Right hindlimb (tissue), 1 donor: ENCODE measurements at regions not wholly inside any gene's neighbourhood (a gene's known extent, or its start where the extent isn't known, plus 50 kb on each side); places are given as distances from the start of the nearest gene placed in this dataset.

Experiments used
- DNase-seq: peaks from one replicate; pipeline ENCODE4 v3.0.0-alpha.2; 2018

GRCh38 chr15:96262549-96263489 is 67.7 kb upstream of the NR2F2 start:
- no peak for DNase-seq

GRCh38 chr15:96264351-96264798 is 66.1 kb upstream of the NR2F2 start:
- DNase-seq: no peak

GRCh38 chr15:96264801-96265515 is 65.5 kb upstream of the NR2F2 start:
- no peak for DNase-seq

GRCh38 chr15:96266456-96266855 is 64.0 kb upstream of the NR2F2 start:
- no peak for DNase-seq

GRCh38 chr15:96267463-96267862 is 63.0 kb upstream of the NR2F2 start:
- no peak for DNase-seq

GRCh38 chr15:96268442-96269204 is 61.9 kb upstream of the NR2F2 start:
- no peak for DNase-seq

- no peak for DNase-seq
These were observed 59.8 kb upstream of the NR2F2 start for GRCh38 chr15:96270581-96271172.

GRCh38 chr15:96272427-96272826 is 58.1 kb upstream of the NR2F2 start:
- no peak for DNase-seq

GRCh38 chr15:96273317-96274086 is 57.0 kb upstream of the NR2F2 start:
- no peak for DNase-seq

GRCh38 chr15:96274087-96274440 is 56.4 kb upstream of the NR2F2 start:
- no peak for DNase-seq

GRCh38 chr15:96274698-96275097 is 55.8 kb upstream of the NR2F2 start:
- no peak for DNase-seq

- no peak for DNase-seq
These were observed 53.9 kb upstream of the NR2F2 start for GRCh38 chr15:96276438-96277210.
